Adrenal gland (tissue), 7 donors: ENCODE measurements at regions not wholly inside any gene's neighbourhood (a gene's known extent, or its start where the extent isn't known, plus 50 kb on each side); places are given as distances from the start of the nearest gene placed in this dataset.

Experiments used
- DNase-seq, 7 donors: peaks; one replicate each; pipeline ENCODE4 v3.0.0-alpha.2; 2019 to 2020
- H3K27ac ChIP-seq, 5 donors: fragments of 200-600 bp; sonication (generic) in 4 of 5; 1 replicate in 3 of 5; 2 replicates in 2 of 5; pipeline versions ENCODE4 v1.5.1 to v1.8.0; 2016 to 2020; ENCODE audit warnings: mild to moderate bottlenecking in 1 of 5
- H3K27me3 ChIP-seq: fragments of 200-600 bp; 2 replicates; pipeline ENCODE4 v1.8.0; 2021
- H3K36me3 ChIP-seq, 2 donors: fragments of 200-600 bp; replicated peaks in 1 of 2; 1 replicate in 1 of 2; 2 replicates in 1 of 2; pipeline versions ENCODE4 v1.5.1 to v1.8.0; 2018 to 2022
- H3K4me1 ChIP-seq, 2 donors: fragments of 200-600 bp; replicated peaks in 1 of 2; 1 replicate in 1 of 2; 2 replicates in 1 of 2; pipeline versions ENCODE4 v1.5.1 to v1.8.0; 2018 to 2021
- H3K4me3 ChIP-seq, 4 donors: fragments of 200-600 bp; sonication (generic) in 3 of 4; one replicate each; pipeline ENCODE4 v1.5.1; 2016 to 2018
- H3K9me3 ChIP-seq, 3 donors: fragments of 200-600 bp; sonication (generic) in 1 of 3; replicated peaks in 1 of 3; 1 replicate in 2 of 3; 2 replicates in 1 of 3; pipeline versions ENCODE4 v1.5.1 to v1.8.0; 2016 to 2021
- intact Hi-C, 2 donors: fragments of 100-400 bp; cut with DNase I; formaldehyde crosslinking; loops; one replicate each; pipeline versions ENCODE4 v1.14.1 to v1.15.0; 2022 to 2023
- TF ChIP-seq, protein P1 (sequence below), 6 experiments: fragments of 450-650 bp in 4 of 6; fragments of 200-600 bp in 2 of 6; sonication (generic) in 1 of 6; IDR thresholded peaks; 1 replicate in 5 of 6; 2 replicates in 1 of 6; pipeline versions ENCODE4 v1.5.1 to v1.8.0; 2016 to 2021; ENCODE audit warnings: antibody characterized with exemption in 6 of 6, mild to moderate bottlenecking in 2 of 6, moderate library complexity in 1 of 6
- donor health status: DM: yes; HTN: yes; CAD: no.
- donor health status: DM: no; HTN: no; CAD: no.
- donor health status: DM: no; HTN: no; CAD: no.

- intact Hi-C loops = no loop called here
- DNase-seq = no peak
- H3K36me3 ChIP-seq = no peaks in the 10 kb centered on the region
- no peaks in the 10 kb centered on the region for H3K9me3 ChIP-seq
- H3K4me1 ChIP-seq = peaks cover 0 to 8% of the 10 kb centered on the region in 2 donors
- no peak overlapping the region for H3K4me3 ChIP-seq
- no peak overlapping the region for H3K27ac ChIP-seq
- H3K27me3 ChIP-seq = no peaks in the 10 kb centered on the region
- TF ChIP-seq, protein P1, sequence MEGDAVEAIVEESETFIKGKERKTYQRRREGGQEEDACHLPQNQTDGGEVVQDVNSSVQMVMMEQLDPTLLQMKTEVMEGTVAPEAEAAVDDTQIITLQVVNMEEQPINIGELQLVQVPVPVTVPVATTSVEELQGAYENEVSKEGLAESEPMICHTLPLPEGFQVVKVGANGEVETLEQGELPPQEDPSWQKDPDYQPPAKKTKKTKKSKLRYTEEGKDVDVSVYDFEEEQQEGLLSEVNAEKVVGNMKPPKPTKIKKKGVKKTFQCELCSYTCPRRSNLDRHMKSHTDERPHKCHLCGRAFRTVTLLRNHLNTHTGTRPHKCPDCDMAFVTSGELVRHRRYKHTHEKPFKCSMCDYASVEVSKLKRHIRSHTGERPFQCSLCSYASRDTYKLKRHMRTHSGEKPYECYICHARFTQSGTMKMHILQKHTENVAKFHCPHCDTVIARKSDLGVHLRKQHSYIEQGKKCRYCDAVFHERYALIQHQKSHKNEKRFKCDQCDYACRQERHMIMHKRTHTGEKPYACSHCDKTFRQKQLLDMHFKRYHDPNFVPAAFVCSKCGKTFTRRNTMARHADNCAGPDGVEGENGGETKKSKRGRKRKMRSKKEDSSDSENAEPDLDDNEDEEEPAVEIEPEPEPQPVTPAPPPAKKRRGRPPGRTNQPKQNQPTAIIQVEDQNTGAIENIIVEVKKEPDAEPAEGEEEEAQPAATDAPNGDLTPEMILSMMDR (IDR thresholded peaks at IDR 0.05) = no peak
These were observed 50.5 kb upstream of the PUM1 start for GRCh38 chr1:31116022-31116421.
